GM21825 (cell line): ENCODE measurements at regions not wholly inside any gene's neighbourhood (a gene's known extent, or its start where the extent isn't known, plus 50 kb on each side); places are given as distances from the start of the nearest gene placed in this dataset.

Source experiments
- ATAC-seq: cut with Tn5 transposase; IDR thresholded peaks from one replicate; pipeline ENCODE4 v1.9.1; 2021; ENCODE audit warnings: mild to moderate bottlenecking, moderate library complexity; ENCODE audit not compliant: unreplicated experiment

GRCh38 chrX:69365349-69365748 lies 138.8 kb upstream of the NALF2 start:
- ATAC-seq, result no peak

DNA sequence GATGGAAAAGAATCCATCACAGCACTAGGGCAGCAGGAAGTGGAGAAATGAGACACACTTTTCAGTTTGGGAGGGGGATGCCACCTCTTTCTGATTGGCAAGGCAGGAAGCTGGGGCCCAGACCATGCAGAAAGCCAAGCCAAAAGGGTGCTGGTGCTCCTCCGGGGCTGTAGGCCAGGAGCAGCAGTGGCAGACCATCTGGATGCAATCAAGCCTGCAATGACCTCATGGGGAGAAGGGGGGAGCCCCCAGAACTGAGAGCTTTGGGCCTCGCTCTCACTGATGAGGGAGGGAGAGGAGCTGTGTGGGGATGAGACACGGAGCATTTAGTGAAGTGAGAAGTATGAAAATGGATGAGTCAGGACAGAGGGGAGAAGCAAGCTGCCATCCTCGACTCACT lies 141.3 kb upstream of the NALF2 start:
- peak; percentile 62 for ATAC-seq

- ATAC-seq, result no peak
These were observed 141.8 kb upstream of the NALF2 start for GRCh38 chrX:69362354-69362753.

DNA sequence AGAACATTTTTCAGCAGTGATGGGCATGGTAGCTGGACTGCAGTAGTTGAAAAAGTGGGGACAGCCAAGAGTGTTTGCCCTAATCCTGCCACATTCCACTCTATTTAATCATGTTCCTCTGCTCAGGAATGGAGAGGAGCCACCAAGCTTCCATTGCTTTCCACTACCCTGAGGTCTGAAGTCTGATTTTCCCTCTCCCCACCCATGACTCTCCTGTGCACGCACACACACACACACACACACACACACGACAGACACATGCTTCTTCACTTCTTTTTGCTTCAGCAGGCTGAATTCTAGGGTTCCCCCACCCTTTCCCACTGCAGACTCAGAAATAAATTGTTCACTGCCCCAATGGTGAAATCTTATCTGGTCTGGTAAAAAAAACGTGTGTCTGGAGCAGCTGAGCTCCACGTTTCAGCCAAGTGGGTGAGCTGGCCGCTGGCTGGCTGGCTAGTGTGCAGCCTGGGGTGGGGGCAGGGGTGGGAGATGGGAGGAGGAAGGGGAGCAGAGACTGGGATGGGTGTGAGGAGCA lies 142.7 kb upstream of the NALF2 start:
- ATAC-seq, result no peak

- ATAC-seq, result no peak
These were observed 146.8 kb upstream of the NALF2 start for GRCh38 chrX:69357317-69357716.

GRCh38 chrX:69324851-69325250 lies 159.6 kb upstream of the PJA1 start:
- no peak for ATAC-seq

GRCh38 chrX:69323786-69324720 lies 158.8 kb upstream of the PJA1 start:
- no peak for ATAC-seq

DNA sequence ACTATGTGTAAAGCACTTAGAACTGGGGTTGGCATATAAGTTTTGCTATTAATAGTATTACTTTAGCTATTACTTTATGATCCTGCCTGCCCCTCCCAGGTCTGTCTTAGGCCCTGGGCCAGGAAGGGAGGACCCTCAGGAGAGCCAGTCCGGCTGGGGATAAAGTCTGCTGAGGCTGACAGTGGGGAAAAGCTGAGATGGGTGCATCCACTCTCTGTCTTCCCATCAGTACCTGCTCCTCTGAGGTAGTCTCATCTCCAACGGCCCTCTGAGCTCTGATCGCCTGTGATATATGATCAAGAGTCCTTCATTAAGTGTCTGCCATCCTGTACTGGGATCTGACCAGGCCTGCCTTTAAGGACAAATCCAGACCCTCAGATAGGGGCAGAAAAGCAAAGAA lies 156.5 kb upstream of the PJA1 start:
- no peak for ATAC-seq

GRCh38 chrX:69321006-69321655 lies 155.9 kb upstream of the PJA1 start:
- no peak for ATAC-seq

DNA sequence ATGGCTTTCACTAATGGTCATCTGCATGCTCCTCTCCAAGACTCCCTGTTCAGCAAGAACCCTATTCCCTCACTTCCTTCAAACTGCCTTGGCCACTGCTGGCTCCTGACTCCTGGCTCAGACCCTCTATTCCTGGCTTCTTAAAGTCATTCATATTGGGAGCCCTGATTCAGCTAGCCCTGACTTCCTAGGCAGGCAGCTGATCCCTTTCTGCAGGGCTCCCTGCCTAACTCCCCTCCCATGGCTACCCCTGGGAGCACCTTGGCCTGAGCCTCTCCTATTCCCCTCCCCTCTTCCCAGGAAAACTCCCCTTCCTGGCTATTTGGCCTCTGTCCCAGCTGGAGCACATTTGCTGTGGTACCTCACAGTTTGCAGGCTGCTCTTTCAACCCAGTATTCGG lies 154.9 kb upstream of the PJA1 start:
- no peak for ATAC-seq

DNA sequence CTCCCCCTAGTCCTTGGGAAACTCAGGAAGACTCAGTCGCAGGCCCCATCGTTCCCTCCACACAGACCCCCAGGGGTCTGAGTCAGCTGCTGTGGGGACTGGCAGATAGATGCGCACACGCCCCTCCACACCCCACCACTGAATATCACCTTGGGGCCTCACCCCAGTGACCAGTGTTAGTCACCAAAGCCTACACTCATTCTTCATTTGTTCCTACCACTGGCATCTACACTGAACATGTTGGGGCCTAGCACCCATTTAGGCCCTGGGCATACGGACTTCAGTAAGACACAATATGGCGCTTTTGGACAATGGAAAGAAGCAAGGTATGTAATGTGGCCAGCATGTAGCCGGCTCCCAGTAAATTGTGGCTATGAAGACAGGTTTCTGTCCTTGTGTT lies 154.1 kb upstream of the PJA1 start:
- no peak for ATAC-seq

- ATAC-seq, result no peak
These were observed 153.5 kb upstream of the PJA1 start for GRCh38 chrX:69318651-69319340.

DNA sequence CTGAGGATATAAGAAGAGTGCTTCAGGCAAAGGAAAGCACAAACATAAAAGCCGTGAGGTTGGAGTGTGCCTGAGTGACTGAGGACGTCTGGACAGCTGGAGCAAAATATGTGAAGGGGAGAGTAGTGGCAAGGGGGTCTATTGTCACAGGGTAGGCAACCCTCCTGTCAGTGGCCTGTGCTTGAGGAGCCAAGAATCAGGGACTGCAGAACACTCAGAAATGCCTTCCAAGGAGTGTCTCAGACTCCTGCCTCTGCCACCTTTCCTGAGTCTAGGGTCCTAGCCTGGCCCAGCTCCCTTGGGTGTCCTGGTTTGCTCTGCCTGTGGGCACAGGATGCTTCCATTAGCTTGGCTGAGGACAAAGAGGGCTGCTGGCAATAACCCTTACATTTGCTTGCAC lies 152.5 kb upstream of the PJA1 start:
- ATAC-seq, result no peak

DNA sequence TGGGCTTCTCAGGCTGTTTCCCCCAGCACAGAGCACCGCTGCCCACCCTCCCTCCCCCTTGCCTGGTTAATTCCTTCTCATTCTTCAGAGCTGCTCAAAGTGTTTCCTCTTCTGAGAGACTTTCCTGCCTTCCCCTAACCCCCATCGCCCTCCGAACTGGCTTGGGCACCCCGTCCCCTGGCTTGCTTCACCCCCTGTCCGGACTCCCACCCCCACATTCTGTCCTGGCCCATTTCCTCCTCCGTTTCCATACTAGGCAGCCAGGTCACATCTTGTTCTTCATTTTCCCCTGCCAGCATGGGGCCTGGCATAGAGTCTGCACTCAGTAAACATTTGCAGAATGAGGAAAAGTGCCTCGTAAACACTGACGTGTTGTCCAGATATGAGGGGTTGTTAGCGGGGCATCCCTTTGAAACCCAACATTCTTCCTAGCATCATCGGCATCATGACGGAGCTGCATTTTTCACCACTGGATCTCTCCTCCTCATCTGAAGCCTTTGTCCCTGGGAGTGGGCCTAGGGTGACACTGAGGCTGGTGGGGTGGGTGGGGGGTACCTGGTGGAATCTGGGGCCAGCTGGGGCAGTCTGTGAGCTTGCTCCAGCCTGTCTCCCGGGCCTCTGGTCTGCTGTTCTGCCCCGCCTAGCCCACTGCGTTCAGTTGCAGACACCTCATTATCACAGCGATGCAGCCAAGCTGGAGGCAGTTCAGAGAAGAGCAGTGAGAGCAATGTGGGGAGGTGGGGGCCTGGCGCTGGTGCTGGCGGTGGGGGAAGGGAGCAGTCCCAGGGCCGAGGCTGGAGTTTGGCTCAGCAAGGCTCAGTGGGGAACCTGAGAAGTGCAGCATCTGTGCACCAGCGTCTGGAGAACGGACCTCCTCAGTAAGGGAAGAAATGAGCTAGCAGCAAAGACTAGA lies 149.4 kb upstream of the PJA1 start:
- ATAC-seq, result no peak

- no peak for ATAC-seq
These were observed 148.5 kb upstream of the PJA1 start for GRCh38 chrX:69313617-69314290.

- ATAC-seq, result no peak
These were observed 146.8 kb upstream of the PJA1 start for GRCh38 chrX:69311936-69312670.

GRCh38 chrX:69309074-69309792 lies 144.0 kb upstream of the PJA1 start:
- ATAC-seq, result no peak

GRCh38 chrX:69307756-69308155 lies 142.5 kb upstream of the PJA1 start:
- no peak for ATAC-seq

DNA sequence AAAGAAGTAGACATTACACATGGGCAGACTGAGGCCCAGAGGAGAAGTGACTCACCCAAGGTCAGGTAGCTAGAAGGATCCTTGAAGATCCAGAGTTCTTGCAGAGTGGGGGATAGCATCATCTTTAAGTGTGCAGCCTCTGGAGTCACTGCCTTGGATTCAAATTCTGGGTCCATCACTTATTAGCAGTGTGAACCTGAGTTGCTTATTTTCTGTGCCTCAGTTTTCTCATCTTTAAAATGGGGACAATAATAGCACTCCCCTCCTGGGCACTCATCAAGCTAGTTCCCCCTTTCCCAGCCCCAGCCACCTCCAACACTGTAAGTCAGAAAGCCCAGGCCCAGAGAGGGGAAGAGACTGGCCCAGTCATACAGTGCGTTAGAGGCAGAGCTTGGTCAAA lies 141.8 kb upstream of the PJA1 start:
- ATAC-seq, result no peak
